ENCODE measurements at regions not wholly inside any gene's neighbourhood (a gene's known extent, or its start where the extent isn't known, plus 50 kb on each side); places are given as distances from the start of the nearest gene placed in this dataset.

- ChIA-PET CTCF (no interaction called here), POLR2A (no interaction called here)
- Histone ChIP-seq H3K9me3 (ENCODE audit: control extremely low read depth in 1 of 5, control insufficient read depth in 4 of 5, insufficient read depth in 2 of 5, low read depth in 1 of 5, low read length in 4 of 5) (no peaks in the 10 kb centered on the region), H3K4me1 (ENCODE audit: control extremely low read depth in 1 of 4, control insufficient read depth in 4 of 4, insufficient read depth in 4 of 4, low read length in 3 of 4) (no peaks in the 10 kb centered on the region), H3K27me3 (replicated peaks in 2 of 5; ENCODE audit: control insufficient read depth in 4 of 5, insufficient read depth in 5 of 5, low read length in 4 of 5) (no peaks in the 10 kb centered on the region), H3K36me3 (ENCODE audit: control insufficient read depth in 4 of 4, insufficient read depth in 4 of 4, low read length in 3 of 4) (no peaks in the 10 kb centered on the region), H3K27ac (ENCODE audit: insufficient read depth in 1 of 2, low read depth in 1 of 2, low read length in 2 of 2, poor library complexity in 1 of 2, severe bottlenecking in 2 of 2) (no peak overlapping the region), H3K4me3 (ENCODE audit: control insufficient read depth in 1 of 7, extremely low read depth in 1 of 7, insufficient read depth in 4 of 7, low read depth in 2 of 7, low read length in 6 of 7) (no peak overlapping the region)
- no peak for DNase-seq
- WGBS (ENCODE audit: insufficient coverage) = no CpG with 5 or more reads among the region's 3 CpGs
These were observed 325.9 kb downstream of the SATB2 start for GRCh38 chr2:199131876-199132275.

GRCh38 chr2:199131136-199131655 is 326.5 kb downstream of the SATB2 start:
- H3K4me1 ChIP-seq (ENCODE audit: control extremely low read depth in 1 of 4, control insufficient read depth in 4 of 4, insufficient read depth in 4 of 4, low read length in 3 of 4) = no peaks in the 10 kb centered on the region
- ChIA-PET POLR2A (no interaction called here), CTCF (interaction anchor here (0.6 to 0.8 kb wide), 2 partner anchors 9 to 811 kb away, joined by 3 read pairs; no protein-coding TSS in a partner anchor)
- DNase-seq = no peak
- no peaks in the 10 kb centered on the region for H3K9me3 ChIP-seq (ENCODE audit: control extremely low read depth in 1 of 5, control insufficient read depth in 4 of 5, insufficient read depth in 2 of 5, low read depth in 1 of 5, low read length in 4 of 5)
- H3K36me3 ChIP-seq (ENCODE audit: control insufficient read depth in 4 of 4, insufficient read depth in 4 of 4, low read length in 3 of 4) = no peaks in the 10 kb centered on the region
- WGBS (ENCODE audit: insufficient coverage) = 83% methylated on average over 4 of the region's 5 CpGs
- H3K4me3 ChIP-seq (ENCODE audit: control insufficient read depth in 1 of 7, extremely low read depth in 1 of 7, insufficient read depth in 4 of 7, low read depth in 2 of 7, low read length in 6 of 7) = no peak overlapping the region
- no peaks in the 10 kb centered on the region for H3K27me3 ChIP-seq (replicated peaks in 2 of 5; ENCODE audit: control insufficient read depth in 4 of 5, insufficient read depth in 5 of 5, low read length in 4 of 5)
- H3K27ac ChIP-seq (ENCODE audit: insufficient read depth in 1 of 2, low read depth in 1 of 2, low read length in 2 of 2, poor library complexity in 1 of 2, severe bottlenecking in 2 of 2) = no peak overlapping the region

- no peak for DNase-seq
- 59% methylated on average over 2 of the region's 3 CpGs for WGBS (ENCODE audit: insufficient coverage)
- POLR2A ChIA-PET = no interaction called here
- Histone ChIP-seq H3K27me3 (replicated peaks in 2 of 5; ENCODE audit: control insufficient read depth in 4 of 5, insufficient read depth in 5 of 5, low read length in 4 of 5) (no peaks in the 10 kb centered on the region), H3K27ac (ENCODE audit: insufficient read depth in 1 of 2, low read depth in 1 of 2, low read length in 2 of 2, poor library complexity in 1 of 2, severe bottlenecking in 2 of 2) (no peak overlapping the region), H3K36me3 (ENCODE audit: control insufficient read depth in 4 of 4, insufficient read depth in 4 of 4, low read length in 3 of 4) (no peaks in the 10 kb centered on the region), H3K4me1 (ENCODE audit: control extremely low read depth in 1 of 4, control insufficient read depth in 4 of 4, insufficient read depth in 4 of 4, low read length in 3 of 4) (no peaks in the 10 kb centered on the region), H3K9me3 (ENCODE audit: control extremely low read depth in 1 of 5, control insufficient read depth in 4 of 5, insufficient read depth in 2 of 5, low read depth in 1 of 5, low read length in 4 of 5) (no peaks in the 10 kb centered on the region), H3K4me3 (ENCODE audit: control insufficient read depth in 1 of 7, extremely low read depth in 1 of 7, insufficient read depth in 4 of 7, low read depth in 2 of 7, low read length in 6 of 7) (no peak overlapping the region)
- CTCF ChIA-PET = no interaction called here
These were observed 327.2 kb downstream of the SATB2 start for GRCh38 chr2:199130501-199130900.

GRCh38 chr2:199128476-199129229 is 329.1 kb downstream of the SATB2 start:
- WGBS (ENCODE audit: insufficient coverage) = 100% methylated on average over 1 of the region's 3 CpGs
- ChIA-PET POLR2A (no interaction called here), CTCF (no interaction called here)
- H3K27ac ChIP-seq (ENCODE audit: insufficient read depth in 1 of 2, low read depth in 1 of 2, low read length in 2 of 2, poor library complexity in 1 of 2, severe bottlenecking in 2 of 2) = no peak overlapping the region
- no peak overlapping the region for H3K4me3 ChIP-seq (ENCODE audit: control insufficient read depth in 1 of 7, extremely low read depth in 1 of 7, insufficient read depth in 4 of 7, low read depth in 2 of 7, low read length in 6 of 7)
- no peak for DNase-seq
- H3K9me3 ChIP-seq (ENCODE audit: control extremely low read depth in 1 of 5, control insufficient read depth in 4 of 5, insufficient read depth in 2 of 5, low read depth in 1 of 5, low read length in 4 of 5) = no peaks in the 10 kb centered on the region
- H3K27me3 ChIP-seq (replicated peaks in 2 of 5; ENCODE audit: control insufficient read depth in 4 of 5, insufficient read depth in 5 of 5, low read length in 4 of 5) = no peaks in the 10 kb centered on the region
- H3K4me1 ChIP-seq (ENCODE audit: control extremely low read depth in 1 of 4, control insufficient read depth in 4 of 4, insufficient read depth in 4 of 4, low read length in 3 of 4) = no peaks in the 10 kb centered on the region
- no peaks in the 10 kb centered on the region for H3K36me3 ChIP-seq (ENCODE audit: control insufficient read depth in 4 of 4, insufficient read depth in 4 of 4, low read length in 3 of 4)

GRCh38 chr2:199119796-199120195 is 337.9 kb downstream of the SATB2 start:
- ChIA-PET POLR2A (no interaction called here), CTCF (no interaction called here)
- no peak overlapping the region for H3K4me3 ChIP-seq (ENCODE audit: control insufficient read depth in 1 of 7, extremely low read depth in 1 of 7, insufficient read depth in 4 of 7, low read depth in 2 of 7, low read length in 6 of 7)
- no peaks in the 10 kb centered on the region for H3K4me1 ChIP-seq (ENCODE audit: control extremely low read depth in 1 of 4, control insufficient read depth in 4 of 4, insufficient read depth in 4 of 4, low read length in 3 of 4)
- DNase-seq = no peak
- H3K9me3 ChIP-seq (ENCODE audit: control extremely low read depth in 1 of 5, control insufficient read depth in 4 of 5, insufficient read depth in 2 of 5, low read depth in 1 of 5, low read length in 4 of 5) = no peaks in the 10 kb centered on the region
- H3K27me3 ChIP-seq (replicated peaks in 2 of 5; ENCODE audit: control insufficient read depth in 4 of 5, insufficient read depth in 5 of 5, low read length in 4 of 5) = no peaks in the 10 kb centered on the region
- no peaks in the 10 kb centered on the region for H3K36me3 ChIP-seq (ENCODE audit: control insufficient read depth in 4 of 4, insufficient read depth in 4 of 4, low read length in 3 of 4)
- no peak overlapping the region for H3K27ac ChIP-seq (ENCODE audit: insufficient read depth in 1 of 2, low read depth in 1 of 2, low read length in 2 of 2, poor library complexity in 1 of 2, severe bottlenecking in 2 of 2)
- WGBS (ENCODE audit: insufficient coverage) = 93% methylated on average over 4 of the region's 5 CpGs

- ChIA-PET POLR2A (no interaction called here), CTCF (no interaction called here)
- H3K4me3 ChIP-seq (ENCODE audit: control insufficient read depth in 1 of 7, extremely low read depth in 1 of 7, insufficient read depth in 4 of 7, low read depth in 2 of 7, low read length in 6 of 7) = no peak overlapping the region
- H3K27ac ChIP-seq (ENCODE audit: insufficient read depth in 1 of 2, low read depth in 1 of 2, low read length in 2 of 2, poor library complexity in 1 of 2, severe bottlenecking in 2 of 2) = no peak overlapping the region
- no peaks in the 10 kb centered on the region for H3K9me3 ChIP-seq (ENCODE audit: control extremely low read depth in 1 of 5, control insufficient read depth in 4 of 5, insufficient read depth in 2 of 5, low read depth in 1 of 5, low read length in 4 of 5)
- H3K27me3 ChIP-seq (replicated peaks in 2 of 5; ENCODE audit: control insufficient read depth in 4 of 5, insufficient read depth in 5 of 5, low read length in 4 of 5) = no peaks in the 10 kb centered on the region
- WGBS (ENCODE audit: insufficient coverage) = 76% methylated on average over 3 of the region's 3 CpGs
- H3K36me3 ChIP-seq (ENCODE audit: control insufficient read depth in 4 of 4, insufficient read depth in 4 of 4, low read length in 3 of 4) = no peaks in the 10 kb centered on the region
- DNase-seq = no peak
- H3K4me1 ChIP-seq (ENCODE audit: control extremely low read depth in 1 of 4, control insufficient read depth in 4 of 4, insufficient read depth in 4 of 4, low read length in 3 of 4) = no peaks in the 10 kb centered on the region
These were observed 339.0 kb downstream of the SATB2 start for GRCh38 chr2:199118673-199119112.

GRCh38 chr2:199115169-199115568 is 342.6 kb downstream of the SATB2 start:
- WGBS (ENCODE audit: insufficient coverage) = no CpG with 5 or more reads among the region's 2 CpGs
- POLR2A ChIA-PET = no interaction called here

More at GRCh38 chr2:199115169-199115568, 342.6 kb downstream of the SATB2 start:
- Histone ChIP-seq H3K4me1 (ENCODE audit: control extremely low read depth in 1 of 4, control insufficient read depth in 4 of 4, insufficient read depth in 4 of 4, low read length in 3 of 4) (no peaks in the 10 kb centered on the region), H3K9me3 (ENCODE audit: control extremely low read depth in 1 of 5, control insufficient read depth in 4 of 5, insufficient read depth in 2 of 5, low read depth in 1 of 5, low read length in 4 of 5) (no peaks in the 10 kb centered on the region), H3K27me3 (replicated peaks in 2 of 5; ENCODE audit: control insufficient read depth in 4 of 5, insufficient read depth in 5 of 5, low read length in 4 of 5) (no peaks in the 10 kb centered on the region), H3K36me3 (ENCODE audit: control insufficient read depth in 4 of 4, insufficient read depth in 4 of 4, low read length in 3 of 4) (no peaks in the 10 kb centered on the region), H3K27ac (ENCODE audit: insufficient read depth in 1 of 2, low read depth in 1 of 2, low read length in 2 of 2, poor library complexity in 1 of 2, severe bottlenecking in 2 of 2) (no peak overlapping the region), H3K4me3 (ENCODE audit: control insufficient read depth in 1 of 7, extremely low read depth in 1 of 7, insufficient read depth in 4 of 7, low read depth in 2 of 7, low read length in 6 of 7) (no peak overlapping the region)
- DNase-seq = no peak
- CTCF ChIA-PET = no interaction called here

All from common myeloid progenitor, CD34-positive (primary cell).